ENCODE measurements at regions not wholly inside any gene's neighbourhood (a gene's known extent, or its start where the extent isn't known, plus 50 kb on each side); places are given as distances from the start of the nearest gene placed in this dataset.
"Not testable (repeated sequence)": the region's sequence is repeated elsewhere in the genome, so short reads cannot be mapped to it uniquely, and the experiment has no call there.

- H3K4me3 ChIP-seq (ENCODE audit: low read depth, low read length): no peak overlapping the region
- no peak for DNase-seq (ENCODE audit: low read depth)
Measured at GRCh38 chr14:80074900-80075574, 136.3 kb downstream of the DIO2 start.

GRCh38 chr14:80059041-80059440 lies 152.3 kb downstream of the DIO2 start:
- DNase-seq (ENCODE audit: low read depth): no peak
- no peak overlapping the region for H3K4me3 ChIP-seq (ENCODE audit: low read depth, low read length)

- H3K4me3 ChIP-seq (ENCODE audit: low read depth, low read length): no peak overlapping the region
- no peak for DNase-seq (ENCODE audit: low read depth)
Measured at GRCh38 chr14:80056497-80056801, 154.9 kb downstream of the DIO2 start.

- no peak for DNase-seq (ENCODE audit: low read depth)
- H3K4me3 ChIP-seq (ENCODE audit: low read depth, low read length): no peak overlapping the region
Measured at GRCh38 chr14:80055667-80056496, 155.4 kb downstream of the DIO2 start.

- no peak overlapping the region for H3K4me3 ChIP-seq (ENCODE audit: low read depth, low read length)
- DNase-seq (ENCODE audit: low read depth): no peak
Measured at GRCh38 chr14:80055226-80055625, 156.1 kb downstream of the DIO2 start.

- H3K4me3 ChIP-seq (ENCODE audit: low read depth, low read length): no peak overlapping the region
- DNase-seq (ENCODE audit: low read depth): no peak
Measured at GRCh38 chr14:80054020-80054419, 157.3 kb downstream of the DIO2 start.

GRCh38 chr14:80049055-80049454 lies 162.2 kb downstream of the DIO2 start:
- H3K4me3 ChIP-seq (ENCODE audit: low read depth, low read length): no peak overlapping the region
- no peak for DNase-seq (ENCODE audit: low read depth)

- DNase-seq (ENCODE audit: low read depth): no peak
- no peak overlapping the region for H3K4me3 ChIP-seq (ENCODE audit: low read depth, low read length)
Measured at GRCh38 chr14:80047761-80048160, 163.5 kb downstream of the DIO2 start.

- no peak overlapping the region for H3K4me3 ChIP-seq (ENCODE audit: low read depth, low read length)
- DNase-seq (ENCODE audit: low read depth): no peak
Measured at GRCh38 chr14:80037349-80037748, 174.0 kb downstream of the DIO2 start.

- DNase-seq (ENCODE audit: low read depth): no peak
- no peak overlapping the region for H3K4me3 ChIP-seq (ENCODE audit: low read depth, low read length)
Measured at GRCh38 chr14:80024417-80024816, 186.9 kb downstream of the DIO2 start.

GRCh38 chr14:80018476-80018875 lies 192.8 kb downstream of the DIO2 start:
- not testable (repeated sequence) for DNase-seq (ENCODE audit: low read depth); H3K4me3 ChIP-seq (ENCODE audit: low read depth, low read length)

GRCh38 chr14:80017795-80018194 lies 193.5 kb downstream of the DIO2 start:
- no peak overlapping the region for H3K4me3 ChIP-seq (ENCODE audit: low read depth, low read length)
- DNase-seq (ENCODE audit: low read depth): no peak

- DNase-seq (ENCODE audit: low read depth); H3K4me3 ChIP-seq (ENCODE audit: low read depth, low read length): not testable (repeated sequence)
Measured at GRCh38 chr14:80010245-80010644, 201.1 kb downstream of the DIO2 start.

- H3K4me3 ChIP-seq (ENCODE audit: low read depth, low read length): no peak overlapping the region
- no peak for DNase-seq (ENCODE audit: low read depth)
Measured at GRCh38 chr14:80005561-80005960, 205.7 kb downstream of the DIO2 start.

GRCh38 chr14:80004871-80005270 lies 206.4 kb downstream of the DIO2 start:
- no peak overlapping the region for H3K4me3 ChIP-seq (ENCODE audit: low read depth, low read length)
- no peak for DNase-seq (ENCODE audit: low read depth)

- no peak overlapping the region for H3K4me3 ChIP-seq (ENCODE audit: low read depth, low read length)
- DNase-seq (ENCODE audit: low read depth): no peak
Measured at GRCh38 chr14:80003138-80003537, 208.2 kb downstream of the DIO2 start.

GRCh38 chr14:79997509-79998208 lies 213.6 kb downstream of the DIO2 start:
- no peak for DNase-seq (ENCODE audit: low read depth)
- no peak overlapping the region for H3K4me3 ChIP-seq (ENCODE audit: low read depth, low read length)

GRCh38 chr14:79992407-79993198 lies 218.7 kb downstream of the DIO2 start:
- H3K4me3 ChIP-seq (ENCODE audit: low read depth, low read length): no peak overlapping the region
- no peak for DNase-seq (ENCODE audit: low read depth)

- no peak overlapping the region for H3K4me3 ChIP-seq (ENCODE audit: low read depth, low read length)
- DNase-seq (ENCODE audit: low read depth): no peak
Measured at GRCh38 chr14:79991866-79992265, 219.4 kb downstream of the DIO2 start.

- DNase-seq (ENCODE audit: low read depth): no peak
- H3K4me3 ChIP-seq (ENCODE audit: low read depth, low read length): no peak overlapping the region
Measured at GRCh38 chr14:79989990-79990389, 221.3 kb downstream of the DIO2 start.
